SK-N-SH (cell line): ENCODE measurements at regions not wholly inside any gene's neighbourhood (a gene's known extent, or its start where the extent isn't known, plus 50 kb on each side); places are given as distances from the start of the nearest gene placed in this dataset.

ENCODE experiments used
- CTCF ChIA-PET: fragments of 300-600, 350-600 bp; formaldehyde crosslinking; extraction: SDS; loops from one replicate; lab custom pipeline; 2021; lab: Yijun Ruan, JAX
- POLR2A ChIA-PET: fragments of 350-600 bp; sonication (Branson Sonifier 250); formaldehyde crosslinking; extraction: SDS; loops from one replicate; lab custom pipeline; 2020; ENCODE audit warnings: antibody characterized with exemption, inconsistent platforms; lab: Yijun Ruan, JAX
- DNase-seq: peaks from one replicate; pipeline ENCODE4 v3.0.0; 2012
- H2AFZ ChIP-seq: fragments of 200-600 bp; sonication (generic); 2 replicates; pipeline ENCODE4 v1.8.1; 2016; ENCODE audit warnings: antibody characterized with exemption, mild to moderate bottlenecking, low read depth
- H3F3A ChIP-seq: fragments of 200-600 bp; sonication (generic); replicated peaks from 2 replicates; pipeline ENCODE3; 2016; ENCODE audit warnings: antibody characterized with exemption, mild to moderate bottlenecking; ENCODE audit not compliant: insufficient read depth
- H3K27ac ChIP-seq, 2 experiments: fragments of 200-500 bp in 1 of 2; fragments of 200-600 bp in 1 of 2; sonication (Bioruptor generic) in 1 of 2; sonication (generic), shearing (Covaris generic) in 1 of 2; 2 replicates each; pipeline versions ENCODE4 v1.5.1 to v1.6.1; 2014 to 2016; ENCODE audit warnings: low read depth in 2 of 2, inconsistent platforms in 1 of 2, low read length in 1 of 2, mild to moderate bottlenecking in 1 of 2, mixed read lengths in 1 of 2
- H3K27me3 ChIP-seq: fragments of 200-600 bp; sonication (generic), shearing (Covaris generic); 2 replicates; pipeline ENCODE4 v1.6.1; 2016; ENCODE audit warnings: mixed run types; ENCODE audit not compliant: insufficient read depth
- H3K36me3 ChIP-seq, 2 experiments: fragments of 200-500 bp in 1 of 2; fragments of 200-600 bp in 1 of 2; sonication (Bioruptor generic) in 1 of 2; sonication (generic) in 1 of 2; replicated peaks in 1 of 2; 2 replicates each; pipeline versions ENCODE3 to v1.5.1; 2014 to 2016; ENCODE audit warnings: low read length in 1 of 2, mild to moderate bottlenecking in 1 of 2; ENCODE audit not compliant: insufficient read depth in 2 of 2, control insufficient read depth in 1 of 2
- H3K4me1 ChIP-seq, 2 experiments: fragments of 200-500 bp in 1 of 2; fragments of 200-600 bp in 1 of 2; sonication (Bioruptor generic) in 1 of 2; sonication (generic), shearing (Covaris generic) in 1 of 2; 2 replicates each; pipeline versions ENCODE4 v1.5.1 to v1.6.1; 2014 to 2016; ENCODE audit warnings: low read depth in 1 of 2, low read length in 1 of 2, mixed run types in 1 of 2; ENCODE audit not compliant: insufficient read depth in 2 of 2, control insufficient read depth in 1 of 2
- H3K4me2 ChIP-seq: fragments of 200-600 bp; sonication (generic), shearing (Covaris generic); 2 replicates; pipeline ENCODE4 v1.6.1; 2017; ENCODE audit warnings: mixed run types
- H3K4me3 ChIP-seq, 2 experiments: fragments of 200-500 bp in 1 of 2; fragments of 200-600 bp in 1 of 2; sonication (Bioruptor generic) in 1 of 2; sonication (generic), shearing (Covaris generic) in 1 of 2; 2 replicates each; pipeline versions ENCODE4 v1.5.1 to v1.8.1; 2014 to 2016; ENCODE audit warnings: low read depth in 2 of 2, inconsistent platforms in 1 of 2, low read length in 1 of 2, mild to moderate bottlenecking in 1 of 2, mixed read lengths in 1 of 2, moderate library complexity in 1 of 2
- H3K79me2 ChIP-seq: fragments of 200-600 bp; sonication (generic); 2 replicates; pipeline ENCODE4 v1.8.1; 2017; ENCODE audit warnings: mild to moderate bottlenecking; ENCODE audit not compliant: insufficient read depth
- H3K9ac ChIP-seq: fragments of 200-600 bp; sonication (generic); 2 replicates; pipeline ENCODE4 v1.6.1; 2017; ENCODE audit warnings: mixed run types
- H3K9me2 ChIP-seq: fragments of 200-600 bp; sonication (generic); 2 replicates; pipeline ENCODE4 v1.6.1; 2017; ENCODE audit warnings: mixed run types
- H3K9me3 ChIP-seq: fragments of 200-600 bp; sonication (generic); 2 replicates; pipeline ENCODE4 v1.6.1; 2017; ENCODE audit warnings: mixed run types, mild to moderate bottlenecking, moderate library complexity
- H4K20me1 ChIP-seq: fragments of 200-600 bp; sonication (generic); 2 replicates; pipeline ENCODE4 v1.6.1; 2017; ENCODE audit warnings: mild to moderate bottlenecking, mixed run types; ENCODE audit not compliant: insufficient read depth
- CHD2 ChIP-seq: fragments of 150-350 bp; IDR thresholded peaks from 2 replicates; pipeline ENCODE4 v1.6.1; 2018; ENCODE audit warnings: low read length; ENCODE audit not compliant: partially characterized antibody
- EZH2phosphoT487 ChIP-seq: fragments of 200-600 bp; sonication (generic); IDR thresholded peaks from 2 replicates; pipeline ENCODE4 v1.6.1; 2017; ENCODE audit warnings: low read depth, mixed run types, mild to moderate bottlenecking, antibody characterized with exemption, moderate library complexity, borderline replicate concordance
- GATA2 ChIP-seq: sonication (generic); formaldehyde crosslinking; IDR thresholded peaks from 2 replicates; pipeline ENCODE4 v1.5.0; 2020; ENCODE audit warnings: mild to moderate bottlenecking, missing genetic modification reagents
- JUND ChIP-seq: IDR thresholded peaks from 2 replicates; pipeline ENCODE4 v1.4.0; 2012
- MAX ChIP-seq: IDR thresholded peaks from 2 replicates; pipeline ENCODE4 v1.4.0; 2012; ENCODE audit warnings: low read depth
- NRF1 ChIP-seq: IDR thresholded peaks from 2 replicates; pipeline ENCODE4 v1.6.1; 2012; ENCODE audit warnings: low read depth, mild to moderate bottlenecking, low read length
- PBX3 ChIP-seq: IDR thresholded peaks from 2 replicates; pipeline ENCODE4; 2012
- POLR2AphosphoS5 ChIP-seq: IDR thresholded peaks from 2 replicates; pipeline ENCODE4 v1.6.1; 2012; ENCODE audit warnings: low read depth, low read length
- RAD21 ChIP-seq: IDR thresholded peaks from 2 replicates; pipeline ENCODE4 v1.6.1; 2012; ENCODE audit warnings: mild to moderate bottlenecking, low read length
- RFX5 ChIP-seq: IDR thresholded peaks from 2 replicates; pipeline ENCODE4 v1.6.1; 2012; ENCODE audit warnings: mild to moderate bottlenecking, improper control_type of control experiment, low read length
- TAF1 ChIP-seq: IDR thresholded peaks from 2 replicates; pipeline ENCODE4 v1.6.1; 2012; ENCODE audit warnings: low read depth, mild to moderate bottlenecking, low read length, moderate library complexity, borderline replicate concordance
- TEAD4 ChIP-seq: IDR thresholded peaks from 2 replicates; pipeline ENCODE4 v1.4.0; 2012; ENCODE audit warnings: mild to moderate bottlenecking, borderline replicate concordance; ENCODE audit not compliant: insufficient read depth
- USF1 ChIP-seq: IDR thresholded peaks from 2 replicates; pipeline ENCODE4 v1.4.0; 2012; ENCODE audit warnings: low read depth, borderline replicate concordance
- YY1 ChIP-seq: IDR thresholded peaks from 2 replicates; pipeline ENCODE4 v1.4.0; 2012; ENCODE audit warnings: low read depth, mild to moderate bottlenecking
- WGBS: methylation state at CpG from one replicate; pipeline ENCODE4 v1.1.6; 2017; ENCODE audit warnings: low lambda C conversion rate; 5-methylcytosine and 5-hydroxymethylcytosine counted together

- TF ChIP-seq PBX3 (no peak), NRF1 (no peak), EZH2phosphoT487 (no peak)
Measured at GRCh38 chr1:4597020-4597419, 57.4 kb upstream of the AJAP1 start (continued).

- Histone ChIP-seq H3K36me3 (no peaks in the 10 kb centered on the region), H3K4me2 (no peak overlapping the region), H3K79me2 (no peaks in the 10 kb centered on the region), H3K9me2 (no peaks in the 10 kb centered on the region), H3K4me1 (no peaks in the 10 kb centered on the region), H3F3A (no peaks in the 10 kb centered on the region), H3K27ac (no peak overlapping the region), H3K4me3 (no peak overlapping the region), H3K9ac (no peak overlapping the region), H2AFZ (no peak overlapping the region), H3K9me3 (no peaks in the 10 kb centered on the region), H3K27me3 (no peaks in the 10 kb centered on the region), H4K20me1 (no peaks in the 10 kb centered on the region)
- TF ChIP-seq USF1 (no peak), POLR2AphosphoS5 (no peak), GATA2 (CRISPR knock-in tag) (no peak), RFX5 (no peak)
- no peak for DNase-seq
- ChIA-PET CTCF (interaction anchor here (1.1 kb wide), 1 partner anchor 65 kb away, joined by 3 read pairs; no protein-coding TSS in a partner anchor), POLR2A (no interaction called here)
- 24% methylated on average over 5 of the region's 6 CpGs for WGBS
Measured at GRCh38 chr1:4598561-4598960, 55.8 kb upstream of the AJAP1 start.

- Histone ChIP-seq H3K27ac (no peak overlapping the region), H3K9me3 (no peaks in the 10 kb centered on the region), H4K20me1 (no peaks in the 10 kb centered on the region), H3K4me1 (no peaks in the 10 kb centered on the region), H3F3A (no peaks in the 10 kb centered on the region), H2AFZ (no peak overlapping the region), H3K79me2 (no peaks in the 10 kb centered on the region), H3K36me3 (no peaks in the 10 kb centered on the region), H3K9me2 (no peaks in the 10 kb centered on the region), H3K9ac (no peak overlapping the region), H3K4me3 (no peak overlapping the region), H3K27me3 (no peaks in the 10 kb centered on the region), H3K4me2 (no peak overlapping the region)
- CTCF ChIA-PET, result no interaction called here
- no peak for DNase-seq
- TF ChIP-seq YY1 (no peak), RFX5 (no peak), TAF1 (no peak), USF1 (no peak), RAD21 (no peak), JUND (no peak), TEAD4 (no peak), CHD2 (no peak), NRF1 (no peak), MAX (no peak)
- 44% methylated on average over 10 of the region's 15 CpGs for WGBS
- POLR2A ChIA-PET, result no interaction called here
Measured at GRCh38 chr1:4599521-4599920, 54.9 kb upstream of the AJAP1 start.
